Vagina (tissue), 2 donors: ENCODE measurements at regions not wholly inside any gene's neighbourhood (a gene's known extent, or its start where the extent isn't known, plus 50 kb on each side); places are given as distances from the start of the nearest gene placed in this dataset.

Experiments
- POLR2AphosphoS5 ChIP-seq, 2 donors: sonication (generic); formaldehyde crosslinking; IDR thresholded peaks; one replicate each; pipeline ENCODE4 v1.9.0; 2017; ENCODE audit warnings: antibody characterized with exemption in 2 of 2, mild to moderate bottlenecking in 2 of 2, low read depth in 1 of 2; ENCODE audit not compliant: insufficient read depth in 1 of 2
- TF ChIP-seq, protein P1 (sequence below), 3 experiments: fragments of 450-650 bp in 2 of 3; fragments of 200-600 bp in 1 of 3; sonication (generic) in 1 of 3; IDR thresholded peaks; one replicate each; pipeline ENCODE4 v1.5.1; 2017 to 2019; ENCODE audit warnings: antibody characterized with exemption in 3 of 3, mild to moderate bottlenecking in 2 of 3, moderate library complexity in 2 of 3

DNA sequence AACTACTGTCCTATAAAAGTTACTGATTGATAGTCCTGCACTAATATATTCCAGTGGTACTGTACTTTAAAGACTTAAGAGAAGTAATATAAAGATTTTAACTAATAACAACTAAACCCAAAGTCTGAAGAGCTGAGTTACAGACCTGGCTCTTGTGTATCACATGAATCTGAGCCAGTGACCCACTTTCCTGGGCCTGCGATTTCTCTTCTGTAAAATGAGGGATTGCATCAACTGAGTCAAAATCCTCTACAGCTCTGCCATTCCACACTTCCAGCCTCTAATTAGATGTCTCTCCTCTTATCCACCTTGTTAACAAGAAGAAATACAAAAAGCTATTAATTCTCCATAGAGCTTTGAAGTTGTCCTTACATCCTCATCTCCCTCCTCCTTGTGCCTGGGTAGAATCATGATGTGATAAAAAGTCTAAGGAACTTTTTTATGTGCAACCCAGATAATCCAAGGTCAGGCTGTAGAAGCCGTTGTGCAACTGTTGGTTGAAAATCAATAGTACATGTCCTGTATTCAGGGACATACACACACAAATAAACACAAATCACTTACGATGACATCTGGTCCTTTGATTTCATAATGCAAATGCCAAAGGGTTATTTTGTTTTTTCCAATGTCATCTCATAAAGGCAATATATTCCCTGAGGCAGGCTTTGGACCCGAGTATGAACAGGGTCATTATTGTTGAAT, 410.3 kb downstream of the KCNA4 start:
- TF ChIP-seq, protein P1, sequence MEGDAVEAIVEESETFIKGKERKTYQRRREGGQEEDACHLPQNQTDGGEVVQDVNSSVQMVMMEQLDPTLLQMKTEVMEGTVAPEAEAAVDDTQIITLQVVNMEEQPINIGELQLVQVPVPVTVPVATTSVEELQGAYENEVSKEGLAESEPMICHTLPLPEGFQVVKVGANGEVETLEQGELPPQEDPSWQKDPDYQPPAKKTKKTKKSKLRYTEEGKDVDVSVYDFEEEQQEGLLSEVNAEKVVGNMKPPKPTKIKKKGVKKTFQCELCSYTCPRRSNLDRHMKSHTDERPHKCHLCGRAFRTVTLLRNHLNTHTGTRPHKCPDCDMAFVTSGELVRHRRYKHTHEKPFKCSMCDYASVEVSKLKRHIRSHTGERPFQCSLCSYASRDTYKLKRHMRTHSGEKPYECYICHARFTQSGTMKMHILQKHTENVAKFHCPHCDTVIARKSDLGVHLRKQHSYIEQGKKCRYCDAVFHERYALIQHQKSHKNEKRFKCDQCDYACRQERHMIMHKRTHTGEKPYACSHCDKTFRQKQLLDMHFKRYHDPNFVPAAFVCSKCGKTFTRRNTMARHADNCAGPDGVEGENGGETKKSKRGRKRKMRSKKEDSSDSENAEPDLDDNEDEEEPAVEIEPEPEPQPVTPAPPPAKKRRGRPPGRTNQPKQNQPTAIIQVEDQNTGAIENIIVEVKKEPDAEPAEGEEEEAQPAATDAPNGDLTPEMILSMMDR (IDR thresholded peaks at IDR 0.05): no peak
- no peak for TF ChIP-seq POLR2AphosphoS5 (IDR thresholded peaks at IDR 0.05; ENCODE audit: insufficient read depth in 1 of 2, low read depth in 1 of 2)
